Esophagus (tissue), 2 donors: ENCODE measurements at regions not wholly inside any gene's neighbourhood (a gene's known extent, or its start where the extent isn't known, plus 50 kb on each side); places are given as distances from the start of the nearest gene placed in this dataset.
A peak's percentile ranks its signal among the peaks of the same experiment; 100 is the strongest.

Experiments
- H3K27ac ChIP-seq, 2 donors: one replicate each; pipeline ENCODE4 v1.5.1; 2013; ENCODE audit warnings: low read depth in 2 of 2, mild to moderate bottlenecking in 2 of 2, inconsistent platforms in 1 of 2, low read length in 1 of 2, moderate library complexity in 1 of 2
- H3K27me3 ChIP-seq, 2 donors: one replicate each; pipeline ENCODE4 v1.6.1; 2013; ENCODE audit warnings: low read length in 2 of 2, control low read depth in 1 of 2, mild to moderate bottlenecking in 1 of 2; ENCODE audit not compliant: insufficient read depth in 2 of 2, control insufficient read depth in 1 of 2
- H3K36me3 ChIP-seq, 2 donors: one replicate each; pipeline ENCODE4 v1.6.1; 2013; ENCODE audit warnings: low read length in 1 of 2; ENCODE audit not compliant: control insufficient read depth in 2 of 2, insufficient read depth in 2 of 2
- H3K4me1 ChIP-seq, 2 donors: one replicate each; pipeline ENCODE4 v1.6.1; 2013; ENCODE audit warnings: low read length in 1 of 2; ENCODE audit not compliant: control insufficient read depth in 2 of 2, insufficient read depth in 2 of 2
- H3K4me3 ChIP-seq, 2 donors: one replicate each; pipeline ENCODE4 v1.5.1; 2013; ENCODE audit warnings: low read length in 2 of 2, mild to moderate bottlenecking in 2 of 2, low read depth in 1 of 2, moderate library complexity in 1 of 2
- H3K9me3 ChIP-seq, 2 donors: one replicate each; pipeline ENCODE4 v1.6.1; 2013; ENCODE audit warnings: mild to moderate bottlenecking in 2 of 2, low read depth in 1 of 2, low read length in 1 of 2, moderate library complexity in 1 of 2; ENCODE audit not compliant: control insufficient read depth in 2 of 2, insufficient read depth in 1 of 2
- WGBS, 2 donors: extraction: QIAGEN DNeasy Blood & Tissue Kit; methylation state at CpG; one replicate each; pipeline ENCODE4 v1.1.7; 2013; 5-methylcytosine and 5-hydroxymethylcytosine counted together
- donor health status: healthy with polysubstance abuse.
- donor health status: Bipolar disorder and iron deficiency.

DNA sequence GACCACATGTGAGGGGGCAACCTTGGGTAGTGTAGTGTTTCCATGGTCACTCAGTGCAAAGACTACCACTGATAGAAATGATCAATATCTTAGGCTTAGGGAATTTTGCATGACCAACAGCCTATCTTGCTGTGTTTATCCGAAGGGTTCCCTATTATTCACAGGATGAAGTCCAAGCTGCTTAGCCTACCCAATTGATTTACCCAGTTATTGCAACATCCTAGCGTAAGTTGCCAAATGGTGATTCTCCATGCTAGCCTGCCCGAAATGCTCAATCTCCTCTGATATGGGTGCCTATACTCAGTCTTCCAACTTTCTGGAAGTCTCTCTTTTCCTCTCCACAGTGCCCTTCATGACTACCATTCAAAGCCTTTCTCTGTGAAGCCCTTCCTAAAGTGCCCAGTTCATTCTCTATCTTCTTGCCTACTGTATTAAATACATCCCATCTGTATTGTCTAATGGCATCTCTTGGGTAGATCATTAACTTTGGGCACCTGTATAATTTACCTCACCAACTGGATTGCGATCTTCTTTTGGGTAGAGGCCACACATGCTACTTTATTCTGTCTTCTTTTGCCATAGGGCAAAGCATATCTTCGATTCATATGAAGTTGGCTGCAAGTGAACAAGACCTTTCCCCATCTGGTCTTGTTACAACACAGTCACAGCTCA lies 240.5 kb downstream of the CLIC5 start:
- H3K4me1 ChIP-seq = no peaks in the 10 kb centered on the region
- no peaks in the 10 kb centered on the region for H3K36me3 ChIP-seq
- H3K27me3 ChIP-seq = peaks cover 0 to 4% of the 10 kb centered on the region in 2 donors
- no peaks in the 10 kb centered on the region for H3K9me3 ChIP-seq
- H3K27ac ChIP-seq = no peak overlapping the region
- 76 to 78% methylated on average over 5 of the region's 5 CpGs for WGBS, 2 donors
- no peak overlapping the region for H3K4me3 ChIP-seq

DNA sequence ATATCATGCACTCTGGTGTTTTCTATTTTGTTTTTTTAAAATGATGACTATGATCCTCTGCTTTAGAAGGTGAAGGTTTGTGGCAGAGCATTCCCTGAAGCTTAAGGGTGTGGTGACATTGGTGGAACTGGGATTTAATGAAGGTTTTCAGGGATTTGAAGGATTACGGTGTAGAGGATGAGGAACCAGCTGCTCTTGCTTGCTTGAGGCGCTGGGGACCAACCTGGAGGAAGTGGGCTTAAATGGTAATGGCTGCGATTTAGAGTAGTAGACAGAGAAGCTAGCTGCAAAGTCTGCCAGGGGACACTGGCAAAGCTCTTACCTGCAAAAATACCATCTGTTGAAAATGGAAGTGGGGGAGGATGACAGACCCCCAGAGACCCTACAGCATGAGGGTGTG lies 241.8 kb downstream of the CLIC5 start:
- WGBS, 2 donors = 67 to 79% methylated on average over 3 of the region's 3 CpGs
- no peaks in the 10 kb centered on the region for H3K36me3 ChIP-seq
- no peaks in the 10 kb centered on the region for H3K9me3 ChIP-seq
- H3K4me1 ChIP-seq = no peaks in the 10 kb centered on the region
- no peak overlapping the region for H3K27ac ChIP-seq
- peaks cover 0 to 4% of the 10 kb centered on the region in 2 donors for H3K27me3 ChIP-seq
- H3K4me3 ChIP-seq = no peak overlapping the region

DNA sequence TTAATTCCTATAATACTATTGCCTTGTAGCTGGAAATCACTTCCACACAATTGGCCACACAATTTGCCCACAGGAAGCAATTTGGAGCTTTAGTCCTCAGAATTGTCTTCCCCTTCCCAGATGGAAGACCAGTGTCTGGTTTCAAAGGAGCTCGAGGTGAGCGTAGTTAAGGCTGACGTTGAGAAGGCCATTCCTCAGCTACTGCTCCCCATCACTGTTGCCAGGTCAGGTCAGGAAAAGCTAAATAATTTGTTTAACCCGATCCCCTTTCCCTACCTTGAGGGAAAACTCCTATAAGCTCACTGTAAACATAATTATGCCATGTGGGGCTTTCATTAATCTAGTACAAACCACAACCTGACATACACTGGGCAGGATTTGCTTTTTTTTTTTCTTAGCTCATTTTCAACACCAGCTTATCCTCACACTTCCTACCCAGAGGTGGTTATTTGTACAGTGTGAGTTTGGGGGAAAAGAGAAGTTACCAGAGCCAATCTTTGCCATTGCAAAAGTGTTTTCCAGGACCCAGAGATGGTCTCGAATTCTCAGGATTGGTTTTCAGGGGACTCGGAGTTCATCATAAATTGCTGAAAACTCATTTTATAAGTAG lies 242.7 kb downstream of the CLIC5 start:
- H3K27ac ChIP-seq = no peak overlapping the region
- H3K4me1 ChIP-seq = no peaks in the 10 kb centered on the region
- H3K36me3 ChIP-seq = no peaks in the 10 kb centered on the region
- WGBS, 2 donors = 50 to 63% methylated on average over 6 of the region's 6 CpGs
- H3K27me3 ChIP-seq = peaks cover 0 to 4% of the 10 kb centered on the region in 2 donors
- no peaks in the 10 kb centered on the region for H3K9me3 ChIP-seq
- H3K4me3 ChIP-seq = no peak overlapping the region

DNA sequence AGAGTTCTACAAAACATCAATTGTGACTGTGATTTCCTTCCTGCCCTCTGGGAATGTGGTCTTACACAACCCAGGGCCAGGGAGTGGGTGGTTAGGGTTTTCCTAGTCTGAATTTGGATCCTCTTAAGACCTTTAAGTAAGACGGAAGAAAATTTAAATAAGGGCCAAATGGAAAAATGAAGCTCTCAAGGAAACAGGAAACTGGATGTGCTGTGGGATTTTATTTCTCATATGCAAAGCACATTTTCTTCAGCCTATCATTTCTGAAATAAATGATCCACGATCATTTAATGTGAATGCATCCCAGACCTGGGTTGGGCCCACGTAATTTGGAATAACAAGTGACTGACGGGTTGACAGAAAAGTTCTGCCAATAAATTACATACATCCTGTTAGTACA lies 243.6 kb downstream of the CLIC5 start:
- H3K27ac ChIP-seq = no peak overlapping the region
- no peaks in the 10 kb centered on the region for H3K9me3 ChIP-seq
- no peak overlapping the region for H3K4me3 ChIP-seq
- 78 to 82% methylated on average over 4 of the region's 4 CpGs for WGBS, 2 donors
- no peaks in the 10 kb centered on the region for H3K4me1 ChIP-seq
- peaks cover 0 to 4% of the 10 kb centered on the region in 2 donors for H3K27me3 ChIP-seq
- H3K36me3 ChIP-seq = no peaks in the 10 kb centered on the region

DNA sequence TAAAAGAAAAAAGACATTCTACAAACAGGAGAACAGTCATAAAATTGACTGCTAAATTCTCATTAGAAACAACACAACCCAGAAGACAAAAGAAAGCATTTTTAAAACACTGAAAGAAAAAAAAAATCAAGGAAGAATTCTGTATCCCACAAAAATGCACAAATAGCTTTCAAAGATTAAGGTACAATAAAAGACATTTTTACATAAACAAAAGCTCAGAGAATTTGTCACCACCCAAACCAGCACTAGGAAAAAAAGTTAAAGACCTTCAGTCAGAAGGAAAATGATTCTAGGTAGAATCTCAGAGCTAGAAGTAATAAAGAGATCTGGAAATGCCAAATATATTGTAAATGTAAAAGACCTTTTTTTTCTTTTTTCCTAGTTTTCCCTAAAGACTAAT lies 252.4 kb downstream of the CLIC5 start:
- no peaks in the 10 kb centered on the region for H3K4me1 ChIP-seq
- H3K27me3 ChIP-seq = no peaks in the 10 kb centered on the region
- no peak overlapping the region for H3K4me3 ChIP-seq
- H3K36me3 ChIP-seq = no peaks in the 10 kb centered on the region
- H3K27ac ChIP-seq = no peak overlapping the region
- no peaks in the 10 kb centered on the region for H3K9me3 ChIP-seq

DNA sequence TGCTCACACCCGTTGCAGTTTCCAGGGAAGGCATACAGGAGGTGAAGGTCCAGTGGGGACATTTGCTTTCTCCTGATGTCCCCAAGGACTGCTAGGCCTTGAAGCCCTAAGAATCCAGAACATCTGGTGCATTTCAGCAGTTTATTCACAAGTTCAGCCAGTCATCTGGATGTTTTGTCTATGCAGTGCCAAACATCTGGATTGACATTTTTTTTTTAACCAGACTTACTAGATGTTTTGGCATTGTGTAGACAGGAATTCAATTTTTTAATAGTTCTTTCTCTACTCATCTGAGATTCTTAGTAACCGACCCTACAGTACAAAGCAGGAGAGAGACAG lies 256.2 kb downstream of the CLIC5 start:
- no peaks in the 10 kb centered on the region for H3K36me3 ChIP-seq
- no peaks in the 10 kb centered on the region for H3K27me3 ChIP-seq
- 63 to 65% methylated on average over 2 of the region's 2 CpGs for WGBS, 2 donors
- H3K27ac ChIP-seq = peak overlapping the region in 1 of 2 donors; percentile 19
- H3K4me3 ChIP-seq = no peak overlapping the region
- no peaks in the 10 kb centered on the region for H3K4me1 ChIP-seq
- no peaks in the 10 kb centered on the region for H3K9me3 ChIP-seq

DNA sequence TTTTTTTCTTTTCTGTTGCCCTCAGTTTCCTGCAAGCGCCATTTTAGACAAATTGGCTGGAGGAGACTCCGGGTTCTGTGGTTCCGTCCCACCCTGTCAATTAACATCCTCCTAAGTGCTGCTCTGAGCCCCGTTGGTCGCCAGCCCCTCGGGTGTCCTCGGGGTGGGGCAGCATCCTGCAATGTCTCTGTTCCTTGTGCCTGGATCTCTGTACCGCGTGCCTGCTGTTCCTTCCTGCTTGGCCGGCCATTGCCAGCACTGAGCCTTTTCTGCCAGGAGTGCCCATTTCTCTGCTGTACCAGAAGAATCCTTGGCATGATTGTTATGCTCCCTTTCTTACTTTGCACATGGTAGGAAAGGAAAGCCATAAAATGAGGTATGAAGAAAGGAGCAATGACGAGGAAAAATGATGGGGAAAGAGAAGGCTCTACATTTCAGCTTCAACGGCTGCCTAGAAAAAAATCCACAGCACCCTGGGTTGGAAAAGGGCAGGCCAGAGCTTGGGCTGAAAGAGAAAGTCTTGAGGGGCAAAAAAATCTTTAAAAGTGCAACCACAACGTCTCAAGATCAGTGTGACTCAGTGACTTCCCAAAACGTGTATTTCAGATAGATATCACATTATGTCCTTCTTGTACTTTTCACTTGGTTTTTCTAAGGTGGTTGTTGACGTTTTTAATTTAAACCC lies 256.7 kb downstream of the CLIC5 start:
- 79 to 82% methylated on average over 15 of the region's 15 CpGs for WGBS, 2 donors
- Histone ChIP-seq H3K4me1 (no peaks in the 10 kb centered on the region), H3K9me3 (no peaks in the 10 kb centered on the region), H3K27me3 (no peaks in the 10 kb centered on the region), H3K27ac (peak overlapping the region in 1 of 2 donors; percentile 19), H3K36me3 (no peaks in the 10 kb centered on the region), H3K4me3 (no peak overlapping the region)

DNA sequence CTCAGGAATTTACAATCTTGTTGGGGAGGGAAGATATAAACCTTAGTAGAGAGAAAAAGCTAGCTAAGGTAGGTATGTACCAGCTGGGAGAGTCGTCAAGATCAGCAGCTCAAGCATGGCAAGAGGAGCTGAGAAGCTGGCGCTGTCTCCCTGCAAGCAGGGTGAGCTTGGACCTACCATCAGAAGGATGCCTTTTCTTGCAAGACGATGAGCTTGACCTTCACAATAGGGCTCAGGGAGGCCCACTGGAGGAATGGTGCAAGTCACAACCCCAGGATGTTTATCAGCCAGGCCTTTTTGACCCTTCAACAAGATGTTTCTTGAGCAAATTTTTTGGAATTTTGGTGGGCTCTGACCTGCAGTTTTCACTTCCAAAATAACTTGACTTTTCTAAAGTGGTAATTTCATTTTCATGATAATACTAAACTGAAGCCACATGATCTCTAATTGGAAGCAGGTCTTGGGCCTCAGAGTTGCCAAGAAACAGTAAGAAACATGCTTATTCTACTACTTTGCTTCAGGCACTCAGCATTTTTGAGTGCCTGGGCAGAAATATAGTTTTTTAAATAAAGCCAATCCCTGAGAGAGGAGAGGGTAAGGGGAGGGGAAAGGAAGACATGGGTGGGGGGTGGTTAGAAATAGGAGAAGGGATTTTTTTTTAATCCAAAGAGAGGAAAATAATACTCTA lies 258.1 kb downstream of the CLIC5 start:
- Histone ChIP-seq H3K4me3 (no peak overlapping the region), H3K4me1 (no peaks in the 10 kb centered on the region), H3K27ac (no peak overlapping the region), H3K36me3 (no peaks in the 10 kb centered on the region), H3K9me3 (no peaks in the 10 kb centered on the region), H3K27me3 (no peaks in the 10 kb centered on the region)
- 84 to 90% methylated on average over 3 of the region's 3 CpGs for WGBS, 2 donors

DNA sequence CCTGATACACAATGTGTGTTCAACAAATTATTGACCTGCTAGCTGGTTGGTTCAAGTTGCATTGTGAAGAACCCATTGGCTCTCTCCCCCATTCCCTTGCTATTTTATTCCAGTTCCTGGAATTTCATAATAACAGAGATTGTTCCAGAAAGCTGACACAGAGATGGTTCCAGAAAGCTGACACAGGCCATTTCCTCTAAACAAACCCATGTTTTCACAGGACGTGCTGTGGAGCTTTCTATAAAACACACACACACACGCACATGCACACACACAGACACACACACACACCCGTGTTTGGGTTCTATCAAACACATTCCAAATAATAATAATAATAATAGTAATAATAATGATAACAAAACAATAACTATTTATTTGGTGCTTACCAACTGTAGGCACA lies 259.1 kb downstream of the CLIC5 start:
- H3K27ac ChIP-seq = no peak overlapping the region
- no peaks in the 10 kb centered on the region for H3K36me3 ChIP-seq
- H3K4me1 ChIP-seq = no peaks in the 10 kb centered on the region
- no peaks in the 10 kb centered on the region for H3K27me3 ChIP-seq
- H3K9me3 ChIP-seq = no peaks in the 10 kb centered on the region
- no peak overlapping the region for H3K4me3 ChIP-seq
- WGBS, 2 donors = 71 to 72% methylated on average over 3 of the region's 3 CpGs
